Skeletal muscle satellite cell (primary cell): ENCODE measurements at regions not wholly inside any gene's neighbourhood (a gene's known extent, or its start where the extent isn't known, plus 50 kb on each side); places are given as distances from the start of the nearest gene placed in this dataset. TPM values are rescaled to one million over a fixed set of nuclear protein-coding genes. Genes with fewer than 3 reads are reported as not detected.

ENCODE experiments used
- H3K27me3 ChIP-seq: 2 replicates; pipeline ENCODE4 v1.7.0; 2013; ENCODE audit warnings: low read length; ENCODE audit not compliant: control insufficient read depth, insufficient read depth
- H3K36me3 ChIP-seq: 2 replicates; pipeline ENCODE4 v1.7.0; 2013; ENCODE audit warnings: mild to moderate bottlenecking, control low read depth, low read length; ENCODE audit not compliant: insufficient read depth
- H3K4me1 ChIP-seq: 2 replicates; pipeline ENCODE4 v1.7.0; 2013; ENCODE audit warnings: low read length; ENCODE audit not compliant: control insufficient read depth, insufficient read depth
- H3K4me2 ChIP-seq: 2 replicates; pipeline ENCODE4 v1.7.0; 2013; ENCODE audit warnings: mild to moderate bottlenecking, low read length
- H3K4me3 ChIP-seq: 2 replicates; pipeline ENCODE4 v1.7.0; 2013; ENCODE audit warnings: low read length
- H3K9ac ChIP-seq: 2 replicates; pipeline ENCODE4 v1.7.0; 2013; ENCODE audit warnings: mild to moderate bottlenecking, low read depth, low read length, moderate library complexity
- H3K9me3 ChIP-seq: replicated peaks from 2 replicates; pipeline ENCODE4 v1.7.0; 2013; ENCODE audit warnings: mild to moderate bottlenecking, control low read depth, low read length
- small RNA-seq: library from RNA; depleted of rRNA; stranded (forward); fragments of <200 nt; gene quantifications from one replicate; pipeline ENCODE3, GENCODE V24; 2012

GRCh38 chr12:38956337-38956736 lies 50.9 kb upstream of the CPNE8 start:
- no peaks in the 10 kb centered on the region for H3K9me3 ChIP-seq
- no peaks in the 10 kb centered on the region for H3K36me3 ChIP-seq
- no peak overlapping the region for H3K4me2 ChIP-seq
- H3K9ac ChIP-seq = no peak overlapping the region
- no peaks in the 10 kb centered on the region for H3K4me1 ChIP-seq
- no peak overlapping the region for H3K4me3 ChIP-seq
- H3K27me3 ChIP-seq = no peaks in the 10 kb centered on the region

Small RNA genes in the stretch of these regions (small RNA-seq; reads per million reads assigned to genes)
- not detected for gene AC084373.1
